HPDE6-E6E7 (cell line): ENCODE measurements at regions not wholly inside any gene's neighbourhood (a gene's known extent, or its start where the extent isn't known, plus 50 kb on each side); places are given as distances from the start of the nearest gene placed in this dataset.
"Not testable (repeated sequence)": the region's sequence is repeated elsewhere in the genome, so short reads cannot be mapped to it uniquely, and the experiment has no call there.

Experiments used
- DNase-seq: peaks from one replicate; pipeline ENCODE4 v3.0.0; 2011; ENCODE audit warnings: missing footprints; ENCODE audit errors: extremely low spot score

- DNase-seq: no peak
These were observed 274.4 kb downstream of the OXSM start for GRCh38 chr3:26064297-26064696.

- DNase-seq: no peak
These were observed 279.0 kb downstream of the OXSM start for GRCh38 chr3:26068890-26069289.

GRCh38 chr3:26070854-26071253 is 281.0 kb downstream of the OXSM start:
- no peak for DNase-seq

DNA sequence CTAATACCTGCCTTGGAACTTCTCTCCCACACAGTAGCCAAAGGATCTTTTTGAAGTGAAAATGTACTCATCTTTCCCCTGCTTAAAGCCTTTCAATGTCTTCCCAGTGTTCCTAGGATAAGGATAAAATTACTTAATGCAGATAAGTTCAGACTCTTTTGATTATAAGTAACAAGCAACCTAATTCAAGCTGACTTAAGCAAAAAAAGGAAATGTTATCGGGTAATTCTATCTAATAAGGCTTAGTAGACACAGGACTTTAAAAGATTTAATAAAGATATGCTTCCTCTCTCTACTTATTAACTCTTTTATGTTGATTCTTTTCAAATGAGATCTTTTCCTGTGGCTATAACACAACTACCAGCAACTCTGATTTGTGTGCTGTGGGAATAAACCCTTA is 284.2 kb downstream of the OXSM start:
- DNase-seq: no peak

DNA sequence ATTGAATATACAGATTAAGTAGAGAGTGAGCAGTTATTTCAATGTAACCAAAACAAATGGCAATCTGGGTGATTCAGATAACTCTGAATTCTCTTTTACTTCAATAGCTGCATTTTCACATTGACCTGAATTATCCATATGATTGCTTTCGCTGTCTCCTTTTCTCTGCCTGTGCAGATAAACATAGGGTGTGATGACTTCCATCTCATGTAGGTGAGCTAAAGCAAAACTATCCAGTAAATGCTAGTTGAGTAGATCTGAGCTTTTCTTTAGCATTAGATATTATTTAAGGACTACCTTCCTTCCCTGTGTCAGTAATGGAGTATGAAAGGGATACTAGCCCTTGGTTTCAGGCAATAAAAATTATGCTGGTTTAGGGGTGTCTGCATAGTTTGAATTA is 288.6 kb downstream of the OXSM start:
- DNase-seq: no peak

DNA sequence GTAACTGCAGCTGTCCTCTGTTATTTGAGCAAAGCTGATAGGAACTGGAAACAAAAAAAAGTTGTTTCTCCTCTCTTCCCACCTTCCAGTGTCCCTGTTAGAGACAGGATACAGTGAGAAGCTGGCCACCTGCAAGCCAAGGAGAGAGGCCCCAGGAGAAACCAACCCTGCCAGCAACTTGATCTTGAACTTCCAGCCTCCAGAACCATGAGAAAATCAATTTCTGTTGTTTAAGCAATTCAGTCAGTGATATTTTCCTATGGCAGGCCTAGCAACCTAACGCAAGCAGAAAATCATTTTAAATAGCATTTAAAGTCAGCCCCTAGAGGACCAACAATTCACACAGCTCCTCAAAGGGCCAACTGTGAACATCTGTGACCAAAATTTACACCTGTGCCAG is 291.3 kb downstream of the OXSM start:
- DNase-seq: no peak

- no peak for DNase-seq
These were observed 291.9 kb downstream of the OXSM start for GRCh38 chr3:26081806-26082205.

- DNase-seq: no peak
These were observed 293.0 kb downstream of the OXSM start for GRCh38 chr3:26082911-26083310.

GRCh38 chr3:26084629-26085028 is 294.7 kb downstream of the OXSM start:
- no peak for DNase-seq

- DNase-seq: no peak
These were observed 297.9 kb downstream of the OXSM start for GRCh38 chr3:26087751-26088150.

DNA sequence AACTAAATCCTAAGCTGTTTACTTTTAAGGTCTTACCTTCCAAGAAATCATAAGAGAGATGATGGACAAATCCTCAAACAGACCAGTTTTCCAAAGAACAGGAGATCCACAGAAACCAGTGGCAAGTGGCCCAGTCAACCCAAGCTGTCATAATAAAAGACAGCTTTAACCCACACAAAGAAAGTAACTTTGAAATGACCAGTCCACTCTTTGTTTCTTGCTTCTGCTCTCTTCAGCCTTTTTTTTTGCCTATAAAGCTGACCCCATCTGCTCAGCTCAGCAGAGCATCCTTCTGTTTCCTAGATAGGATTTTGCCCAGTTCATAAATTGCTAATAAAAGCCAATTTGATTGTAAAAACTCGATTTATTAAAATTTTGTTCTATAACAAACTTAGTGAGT is 299.4 kb downstream of the OXSM start:
- DNase-seq: no peak

GRCh38 chr3:26090589-26090988 is 300.7 kb downstream of the OXSM start:
- DNase-seq: no peak

GRCh38 chr3:26091096-26091495 is 301.2 kb downstream of the OXSM start:
- no peak for DNase-seq

- no peak for DNase-seq
These were observed 301.7 kb downstream of the OXSM start for GRCh38 chr3:26091626-26092025.

- not testable (repeated sequence) for DNase-seq
These were observed 307.2 kb downstream of the OXSM start for GRCh38 chr3:26097111-26097510.

- DNase-seq: no peak
These were observed 309.8 kb downstream of the OXSM start for GRCh38 chr3:26099692-26100091.

DNA sequence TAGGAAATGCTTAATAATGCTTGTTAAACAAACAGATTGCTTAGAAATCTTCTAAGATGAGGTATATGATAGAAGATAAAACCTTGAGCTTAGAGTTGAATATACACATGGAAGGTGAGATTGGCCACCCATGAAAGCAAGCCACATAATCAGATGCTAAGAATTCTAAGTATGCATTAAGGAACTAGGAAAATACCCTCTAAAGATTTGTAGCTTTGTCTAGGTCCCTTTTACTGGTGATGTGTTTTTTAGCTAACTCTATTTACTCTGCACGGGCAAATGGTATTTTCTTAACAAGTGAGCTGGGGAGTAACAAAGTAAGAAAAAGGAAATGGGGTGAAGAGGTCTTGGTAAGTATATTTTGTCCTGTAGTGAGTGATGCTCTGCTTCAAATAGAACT is 310.3 kb downstream of the OXSM start:
- DNase-seq: no peak

DNA sequence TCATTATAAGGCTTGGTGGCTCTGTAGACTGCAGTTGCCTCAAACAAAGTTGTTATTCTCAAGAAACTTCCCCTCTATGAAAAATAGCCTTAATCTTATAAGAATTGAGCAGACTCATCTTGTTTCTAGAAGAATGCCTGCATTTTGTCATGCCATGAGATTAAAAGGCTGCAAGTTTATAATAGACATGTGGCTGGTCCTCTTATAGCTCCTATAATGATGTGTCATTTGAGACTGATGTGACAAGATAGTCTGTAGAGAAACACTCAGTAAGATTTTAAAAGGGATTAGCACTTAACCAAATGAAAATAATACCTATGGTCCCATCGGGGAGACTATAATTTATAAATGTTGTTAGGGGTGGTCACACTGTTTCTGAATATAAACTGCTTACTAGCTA is 312.5 kb downstream of the OXSM start:
- DNase-seq: no peak

- no peak for DNase-seq
These were observed 315.0 kb downstream of the OXSM start for GRCh38 chr3:26104851-26105251.

- DNase-seq: no peak
These were observed 315.4 kb downstream of the OXSM start for GRCh38 chr3:26105261-26105660.

DNA sequence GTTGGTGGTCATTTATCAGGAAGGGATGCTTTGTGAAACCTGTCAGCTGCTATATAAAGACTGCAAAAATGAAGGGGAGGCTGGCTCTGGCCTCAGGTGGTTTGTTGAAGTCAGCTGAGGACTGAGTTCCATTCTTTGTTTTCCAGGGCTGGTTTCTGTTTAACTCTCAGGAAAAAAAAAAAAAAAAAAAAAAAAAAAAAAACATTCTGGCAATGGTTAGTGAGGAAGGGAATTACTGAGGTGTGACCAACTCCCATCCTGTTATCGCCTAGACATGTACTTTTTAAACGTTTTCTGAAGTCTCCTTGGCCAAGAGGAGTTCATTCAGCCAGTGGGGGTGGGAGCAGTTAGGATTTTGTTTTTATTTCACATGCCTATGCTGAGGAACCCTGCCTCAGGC is 316.3 kb downstream of the OXSM start:
- DNase-seq: no peak

GRCh38 chr3:26108846-26109489 is 319.1 kb downstream of the OXSM start:
- no peak for DNase-seq

DNA sequence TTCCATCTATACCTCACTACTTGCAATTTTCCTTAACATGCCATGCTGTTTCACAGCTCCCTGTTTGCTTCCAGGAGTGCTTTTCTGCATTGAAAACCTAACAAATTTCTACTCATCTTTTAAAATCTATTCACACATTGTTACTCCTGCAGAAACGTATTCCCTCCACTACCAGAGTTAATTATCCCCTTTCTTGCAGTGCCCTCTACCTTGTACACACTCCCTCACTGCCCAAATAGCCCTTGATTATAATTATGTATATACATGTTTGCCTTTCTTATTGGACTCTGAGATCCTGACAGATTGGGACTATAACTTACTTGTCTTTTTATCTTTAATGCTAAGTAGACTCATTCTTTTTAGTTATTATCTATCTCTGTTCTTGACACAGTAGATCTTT is 325.0 kb downstream of the OXSM start:
- no peak for DNase-seq

- no peak for DNase-seq
These were observed 328.3 kb downstream of the OXSM start for GRCh38 chr3:26118165-26118564.
